Gastrocnemius medialis (tissue), 4 donors: ENCODE measurements at regions not wholly inside any gene's neighbourhood (a gene's known extent, or its start where the extent isn't known, plus 50 kb on each side); places are given as distances from the start of the nearest gene placed in this dataset.

Source experiments
- CTCF ChIP-seq, 5 experiments: fragments of 450-650 bp in 3 of 5; fragments of 200-600 bp in 2 of 5; sonication (generic) in 2 of 5; IDR thresholded peaks in 4 of 5; conservative IDR thresholded peaks in 1 of 5; 1 replicate in 4 of 5; 2 replicates in 1 of 5; pipeline ENCODE4 v1.5.1; 2016 to 2019; ENCODE audit warnings: antibody characterized with exemption in 5 of 5, mild to moderate bottlenecking in 3 of 5, moderate library complexity in 3 of 5
- POLR2A ChIP-seq, 2 donors: fragments of 450-650 bp; IDR thresholded peaks; one replicate each; pipeline ENCODE4 v1.6.1; 2017; ENCODE audit warnings: antibody characterized with exemption in 2 of 2, mild to moderate bottlenecking in 2 of 2, moderate library complexity in 2 of 2

DNA sequence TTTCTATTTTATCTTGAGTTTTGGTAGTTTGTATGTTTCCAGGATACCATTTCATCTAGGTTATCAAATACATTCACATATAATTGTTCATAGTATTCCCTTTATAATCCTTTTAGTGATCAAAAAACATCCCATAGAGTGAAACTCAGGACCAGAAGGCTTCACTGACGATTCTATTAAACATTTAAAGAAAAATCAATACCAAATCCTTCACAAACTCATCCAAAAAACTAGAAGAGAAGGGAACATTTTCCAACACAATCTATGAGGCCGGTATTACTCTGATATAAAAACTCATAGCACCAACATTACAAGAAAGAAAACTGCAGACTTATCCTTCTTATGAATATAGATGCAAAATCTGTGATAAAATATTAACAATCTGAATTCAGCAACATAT, 203.4 kb downstream of the ANKRD50 start:
- TF ChIP-seq POLR2A (IDR thresholded peaks at IDR 0.05) (no peak), CTCF (IDR thresholded peaks at IDR 0.05 in 4 of 5, conservative IDR thresholded peaks at IDR 0.05 in 1 of 5) (no peak)
